ENCODE measurements at regions not wholly inside any gene's neighbourhood (a gene's known extent, or its start where the extent isn't known, plus 50 kb on each side); places are given as distances from the start of the nearest gene placed in this dataset.
"Not testable (repeated sequence)": the region's sequence is repeated elsewhere in the genome, so short reads cannot be mapped to it uniquely, and the experiment has no call there.

DNA sequence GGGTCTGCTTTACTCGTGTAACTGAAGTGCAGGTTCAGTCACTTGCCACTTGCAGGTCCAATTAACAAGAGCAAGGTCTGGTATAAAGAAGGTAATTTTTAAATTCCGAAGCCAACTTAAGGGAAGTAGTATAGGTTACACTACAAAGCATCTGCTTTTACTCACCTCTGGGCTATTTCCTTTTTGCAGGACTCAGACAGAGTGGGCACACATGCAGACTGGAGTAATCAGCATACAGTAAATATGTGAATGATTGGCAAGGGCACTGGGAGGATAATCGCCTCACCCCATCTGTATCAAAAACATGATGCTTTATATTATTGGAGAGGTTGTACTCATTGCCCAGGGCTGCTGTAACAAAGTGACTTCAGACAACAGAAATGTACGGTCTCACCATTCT, 160.1 kb upstream of the CDH5 start:
- peak; percentile 26 for DNase-seq (ENCODE audit: low spot score)

GRCh38 chr16:66205287-66206231, 160.9 kb upstream of the CDH5 start:
- peak; percentile 17 for DNase-seq (ENCODE audit: low spot score)

GRCh38 chr16:66204756-66205155, 161.7 kb upstream of the CDH5 start:
- no peak for DNase-seq (ENCODE audit: low spot score)

- DNase-seq (ENCODE audit: low spot score): no peak
These were observed 163.0 kb upstream of the CDH5 start for GRCh38 chr16:66203476-66203875.

DNA sequence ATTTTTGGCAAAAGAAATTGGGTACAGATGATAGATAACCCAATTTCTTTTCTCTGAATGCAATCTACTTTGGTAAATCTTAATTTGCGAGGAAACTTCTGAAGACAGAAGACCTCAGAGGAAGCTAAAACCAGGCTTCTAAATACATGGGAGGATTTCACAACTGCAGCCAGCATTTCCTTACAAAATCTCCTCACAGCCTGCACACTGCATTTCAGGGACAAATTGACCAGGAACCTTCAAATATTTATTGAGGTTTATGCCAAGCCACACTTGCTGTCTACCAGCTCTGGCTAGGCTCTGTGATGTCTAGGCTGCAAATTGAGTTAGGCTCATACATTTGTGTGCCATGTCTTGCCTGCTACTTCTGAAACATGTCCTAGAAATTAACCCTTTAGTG, 167.3 kb upstream of the CDH5 start:
- no peak for DNase-seq (ENCODE audit: low spot score)

DNA sequence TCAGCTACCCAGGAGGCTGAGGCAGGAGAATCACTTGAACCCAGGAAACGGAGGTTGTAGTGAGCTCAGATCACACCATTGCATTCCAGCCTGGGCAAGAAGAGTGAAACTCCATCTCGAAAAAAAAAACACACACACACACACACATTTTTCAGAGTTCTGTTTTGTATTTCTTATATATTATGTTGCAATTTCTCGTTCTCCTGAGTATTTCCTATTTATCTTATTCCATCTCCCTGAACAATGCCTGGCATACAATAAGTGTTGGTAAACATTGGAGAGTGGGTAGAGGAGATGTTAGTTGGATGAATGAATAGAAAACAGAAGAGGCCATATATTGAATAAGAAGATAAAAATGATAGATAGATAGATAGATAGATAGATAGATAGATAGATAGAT, 167.8 kb upstream of the CDH5 start:
- DNase-seq (ENCODE audit: low spot score): no peak

GRCh38 chr16:66197668-66198278, 168.7 kb upstream of the CDH5 start:
- DNase-seq (ENCODE audit: low spot score): no peak

GRCh38 chr16:66196770-66197169, 169.7 kb upstream of the CDH5 start:
- no peak for DNase-seq (ENCODE audit: low spot score)

- DNase-seq (ENCODE audit: low spot score): no peak
These were observed 171.6 kb upstream of the CDH5 start for GRCh38 chr16:66194866-66195265.

GRCh38 chr16:66193543-66194229, 172.8 kb upstream of the CDH5 start:
- no peak for DNase-seq (ENCODE audit: low spot score)

DNA sequence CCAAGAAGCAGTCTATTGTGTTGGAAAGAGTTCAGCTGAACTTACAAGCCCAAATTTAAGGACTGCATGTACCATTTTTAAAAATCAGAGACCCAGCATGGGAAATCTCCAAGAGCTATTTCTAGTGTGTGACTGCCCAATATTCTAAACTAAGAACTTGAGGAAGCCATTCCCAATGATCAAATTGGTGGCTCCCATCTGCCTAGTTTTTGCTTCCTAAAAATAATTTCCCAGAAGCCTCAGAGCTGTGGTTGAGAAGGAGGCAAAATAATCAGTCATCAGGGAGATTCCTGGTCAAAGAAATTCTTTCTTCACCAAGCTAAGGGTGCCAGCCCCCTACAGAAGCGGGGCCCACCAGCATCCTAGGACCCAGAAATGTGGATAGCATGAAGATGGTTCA, 176.1 kb upstream of the CDH5 start:
- DNase-seq (ENCODE audit: low spot score): no peak

- DNase-seq (ENCODE audit: low spot score): no peak
These were observed 176.5 kb upstream of the CDH5 start for GRCh38 chr16:66189951-66190350.

- DNase-seq (ENCODE audit: low spot score): no peak
These were observed 177.4 kb upstream of the CDH5 start for GRCh38 chr16:66188917-66189725.

- DNase-seq (ENCODE audit: low spot score): no peak
These were observed 180.2 kb upstream of the CDH5 start for GRCh38 chr16:66186251-66186785.

DNA sequence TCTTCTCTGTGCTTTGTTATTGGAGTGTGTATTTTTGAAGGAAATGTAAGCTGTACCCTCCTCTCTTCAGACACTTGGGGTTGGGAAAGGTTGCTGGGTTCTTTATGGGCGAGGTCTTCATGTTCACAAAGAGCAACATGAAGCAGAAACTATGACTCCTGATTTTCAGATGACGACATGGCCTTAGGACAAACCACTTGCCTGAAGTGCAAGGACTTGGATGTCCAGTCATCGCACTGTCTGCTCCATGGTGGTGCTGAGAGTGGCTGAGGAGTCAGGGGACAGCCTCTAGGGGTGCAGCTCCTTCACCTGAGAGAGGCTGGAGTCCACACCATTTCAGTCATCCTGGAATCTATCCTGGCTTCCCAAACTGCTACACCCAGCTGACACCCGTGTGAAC, 183.9 kb upstream of the CDH5 start:
- DNase-seq (ENCODE audit: low spot score): no peak

- no peak for DNase-seq (ENCODE audit: low spot score)
These were observed 189.8 kb upstream of the CDH5 start for GRCh38 chr16:66176731-66177130.

DNA sequence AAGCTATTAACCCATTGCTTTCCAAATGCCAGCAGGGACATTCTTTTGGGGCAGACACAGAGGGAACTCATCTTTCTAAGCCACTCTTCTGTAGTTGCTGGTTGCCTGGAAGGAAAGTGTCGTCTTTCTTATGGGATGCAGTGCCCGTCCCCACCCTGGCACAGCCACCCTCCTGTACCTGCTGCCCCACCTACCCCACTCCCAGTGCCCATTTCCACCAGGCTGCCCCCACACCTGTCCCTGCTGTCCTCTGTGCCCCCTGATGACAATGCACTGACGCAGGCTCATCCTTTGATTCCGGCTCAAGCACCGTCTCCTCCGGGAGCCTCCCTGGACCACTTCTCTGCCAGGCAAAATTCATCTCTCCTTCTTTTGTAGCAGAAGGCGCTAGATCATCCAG, 190.4 kb upstream of the CDH5 start:
- no peak for DNase-seq (ENCODE audit: low spot score)

GRCh38 chr16:66175636-66176035, 190.9 kb upstream of the CDH5 start:
- DNase-seq (ENCODE audit: low spot score): no peak

GRCh38 chr16:66175058-66175457, 191.4 kb upstream of the CDH5 start:
- no peak for DNase-seq (ENCODE audit: low spot score)

DNA sequence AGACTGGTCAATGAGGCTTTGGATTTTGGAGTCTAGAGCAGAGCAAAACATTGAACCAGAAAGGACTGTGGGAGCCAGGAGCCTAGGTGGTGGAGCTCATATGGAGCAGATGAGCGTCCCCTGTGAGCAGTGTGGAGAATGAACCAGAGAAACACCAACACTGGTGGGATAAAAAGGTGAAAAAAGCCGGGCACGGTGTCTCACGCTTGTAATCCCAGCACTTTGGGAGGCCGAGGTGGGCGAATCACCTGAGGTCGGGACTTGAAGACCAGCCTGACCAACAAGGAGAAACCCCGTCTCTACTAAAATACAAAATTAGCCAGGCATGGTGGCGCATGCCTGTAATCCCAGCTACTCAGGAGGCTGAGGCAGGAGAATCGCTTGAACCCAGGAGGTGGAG, 192.7 kb upstream of the CDH5 start:
- DNase-seq (ENCODE audit: low spot score): not testable (repeated sequence)

DNA sequence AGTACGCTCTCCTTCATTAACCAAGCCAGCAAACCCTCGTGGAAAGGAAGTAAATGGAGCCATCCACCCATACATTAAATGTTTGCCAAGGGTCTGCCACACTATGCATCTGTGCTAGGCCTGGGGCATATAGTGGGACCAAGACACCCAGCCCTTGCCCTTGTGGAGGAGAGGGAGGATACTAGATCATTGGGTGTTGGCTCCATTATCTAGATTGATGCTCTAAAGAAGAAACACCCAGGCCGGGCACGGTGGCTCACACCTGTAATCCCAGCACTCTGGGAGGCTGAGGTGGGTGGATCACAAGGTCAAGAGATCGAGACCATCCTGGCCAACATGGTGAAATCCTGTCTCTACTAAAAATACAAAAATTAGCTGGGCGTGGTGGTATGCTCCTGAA, 193.3 kb upstream of the CDH5 start:
- DNase-seq (ENCODE audit: low spot score): not testable (repeated sequence)

DNA sequence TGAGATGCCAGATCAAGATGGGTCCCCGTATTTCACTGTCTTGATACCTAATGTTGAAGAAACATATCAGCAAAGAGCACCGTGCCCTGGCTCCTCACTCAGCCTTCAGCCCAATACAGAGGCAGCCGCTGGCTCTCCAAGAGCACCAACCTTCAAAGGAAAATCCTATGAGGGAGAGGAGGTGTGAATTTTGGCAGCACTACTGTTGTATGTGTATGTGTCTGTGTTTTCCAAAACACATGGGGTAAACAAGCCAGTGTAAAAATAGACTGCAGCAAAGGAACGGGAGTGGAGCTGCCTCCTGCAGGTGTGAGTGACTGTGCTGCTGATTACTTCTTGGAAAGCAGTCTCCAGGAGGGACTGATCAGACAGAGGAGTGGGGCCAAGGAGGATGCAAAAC, 194.0 kb upstream of the CDH5 start:
- DNase-seq (ENCODE audit: low spot score): no peak
